Gastroesophageal sphincter (tissue), 3 donors: ENCODE measurements at regions not wholly inside any gene's neighbourhood (a gene's known extent, or its start where the extent isn't known, plus 50 kb on each side); places are given as distances from the start of the nearest gene placed in this dataset.

ENCODE experiments used
- CTCF ChIP-seq, 4 experiments: fragments of 200-600 bp in 2 of 4; fragments of 450-650 bp in 2 of 4; sonication (generic) in 1 of 4; IDR thresholded peaks; one replicate each; pipeline ENCODE4 v1.5.1; 2017 to 2019; ENCODE audit warnings: antibody characterized with exemption in 4 of 4, mild to moderate bottlenecking in 2 of 4, moderate library complexity in 2 of 4
- POLR2AphosphoS5 ChIP-seq: sonication (generic); formaldehyde crosslinking; IDR thresholded peaks from one replicate; pipeline ENCODE4 v1.6.1; 2017; ENCODE audit warnings: antibody characterized with exemption

GRCh38 chr2:228535396-228535795, 353.9 kb upstream of the SPHKAP start:
- TF ChIP-seq POLR2AphosphoS5, result no peak
- TF ChIP-seq CTCF (IDR thresholded peaks at IDR 0.05), result no peak
